ENCODE measurements at regions not wholly inside any gene's neighbourhood (a gene's known extent, or its start where the extent isn't known, plus 50 kb on each side); places are given as distances from the start of the nearest gene placed in this dataset.
"Not testable (repeated sequence)": the region's sequence is repeated elsewhere in the genome, so short reads cannot be mapped to it uniquely, and the experiment has no call there.

- DNase-seq (no peak), ATAC-seq (no peak)
- H3K4me1 ChIP-seq (ENCODE audit: control insufficient read depth, insufficient read depth, low read length) = peaks cover 14% of the 10 kb centered on the region
- WGBS = 76% methylated on average over 14 of the region's 14 CpGs
- H3K9me3 ChIP-seq (ENCODE audit: control insufficient read depth, low read length) = no peaks in the 10 kb centered on the region
- no peak overlapping the region for H3K4me3 ChIP-seq (ENCODE audit: low read length)
- H3K27me3 ChIP-seq (ENCODE audit: control insufficient read depth, insufficient read depth) = no peaks in the 10 kb centered on the region
- intact Hi-C loops (cut with DNase I) = no loop called here
- no peak overlapping the region for H3K27ac ChIP-seq (ENCODE audit: low read length)
Observed at GRCh38 chr7:149620961-149621360, 123.4 kb upstream of the ZNF746 start.

GRCh38 chr7:149616898-149617297 is 119.3 kb upstream of the ZNF746 start:
- 65% methylated on average over 8 of the region's 8 CpGs for WGBS
- H3K27ac ChIP-seq (ENCODE audit: low read length) = no peak overlapping the region
- DNase-seq (peak in 1 of 3 donors; percentile 63), ATAC-seq (no peak)
- H3K4me1 ChIP-seq (ENCODE audit: control insufficient read depth, insufficient read depth, low read length) = peaks cover 6% of the 10 kb centered on the region
- no peaks in the 10 kb centered on the region for H3K27me3 ChIP-seq (ENCODE audit: control insufficient read depth, insufficient read depth)
- intact Hi-C loops (cut with DNase I) = loop anchor here in 1 of 4 donors (10.0 kb wide), 1 partner anchor 112 kb away; no protein-coding TSS in a partner anchor
- H3K9me3 ChIP-seq (ENCODE audit: control insufficient read depth, low read length) = no peaks in the 10 kb centered on the region
- no peak overlapping the region for H3K4me3 ChIP-seq (ENCODE audit: low read length)

DNA sequence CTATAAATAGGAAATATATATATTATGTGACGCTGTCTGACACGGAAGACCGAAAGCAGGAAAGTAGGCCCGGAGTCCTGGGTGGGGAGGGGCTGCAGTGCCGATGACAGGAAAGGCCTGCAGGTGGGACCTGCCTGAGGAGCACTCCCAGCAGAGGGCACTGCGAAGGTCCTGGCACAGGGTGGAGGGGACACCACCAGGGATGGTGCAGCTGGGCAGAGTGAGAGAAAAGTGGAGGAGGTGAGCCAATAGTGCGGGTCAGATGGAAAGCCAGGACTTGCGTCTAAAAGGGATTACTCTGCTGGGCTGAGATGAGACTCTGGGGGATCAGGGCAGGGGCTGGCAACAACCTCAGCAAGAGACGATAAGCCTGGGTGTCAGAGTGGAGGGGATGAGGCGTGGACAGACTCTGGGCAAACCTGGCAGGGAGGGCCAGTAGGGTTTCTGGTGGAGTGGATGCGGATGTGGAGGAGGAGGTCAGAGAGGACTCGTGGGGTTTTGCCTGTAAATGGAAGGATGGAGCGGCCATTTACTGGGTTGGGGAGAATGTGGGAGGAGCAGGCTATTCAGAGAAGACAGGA is 118.2 kb upstream of the ZNF746 start:
- Histone ChIP-seq H3K9me3 (ENCODE audit: control insufficient read depth, low read length) (no peaks in the 10 kb centered on the region), H3K27ac (ENCODE audit: low read length) (peak overlapping the region; percentile 25), H3K4me3 (ENCODE audit: low read length) (no peak overlapping the region), H3K4me1 (ENCODE audit: control insufficient read depth, insufficient read depth, low read length) (peaks cover 6% of the 10 kb centered on the region), H3K27me3 (ENCODE audit: control insufficient read depth, insufficient read depth) (no peaks in the 10 kb centered on the region)
- 54% methylated on average over 13 of the region's 13 CpGs for WGBS
- ATAC-seq = peak; percentile 74 to 77
- DNase-seq = peak; percentile 30 to 72 (median 68)
- intact Hi-C loops (cut with DNase I) = loop anchor here in 1 of 4 donors (10.0 kb wide), 1 partner anchor 111 kb away; no protein-coding TSS in a partner anchor

DNA sequence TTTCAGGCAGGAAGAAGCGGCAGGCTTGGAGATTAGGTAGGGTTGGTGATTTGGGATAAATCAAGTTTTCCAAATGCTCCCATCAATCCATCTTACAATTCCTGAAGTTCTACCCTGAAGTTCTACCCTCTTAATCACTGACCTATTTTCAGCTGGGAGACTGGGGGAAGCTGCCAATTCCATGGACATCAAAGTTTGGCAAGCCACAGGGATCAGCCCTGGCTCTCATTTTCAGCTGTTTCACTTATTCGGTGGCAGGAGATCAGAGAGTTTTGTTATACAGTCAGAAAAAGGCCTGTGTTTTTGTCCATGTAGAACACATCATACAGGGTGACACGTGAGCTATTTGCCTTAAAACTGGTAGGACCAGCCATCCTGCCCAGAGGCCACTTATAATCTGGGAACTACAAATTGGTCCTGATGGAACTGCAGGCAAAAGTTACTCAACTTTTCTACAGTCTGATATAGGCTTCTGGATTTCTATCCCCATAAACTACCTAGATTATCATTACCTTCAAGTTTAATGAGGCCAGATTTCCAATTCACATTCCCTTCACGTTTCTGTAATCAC is 112.9 kb upstream of the ZNF746 start:
- peak; percentile 32 to 34 for ATAC-seq
- no peak overlapping the region for H3K27ac ChIP-seq (ENCODE audit: low read length)
- peaks cover 2% of the 10 kb centered on the region for H3K4me1 ChIP-seq (ENCODE audit: control insufficient read depth, insufficient read depth, low read length)
- 64% methylated on average over 4 of the region's 4 CpGs for WGBS
- intact Hi-C loops (cut with DNase I) = loop anchor here in 1 of 4 donors (10.0 kb wide), 1 partner anchor 106 kb away; no protein-coding TSS in a partner anchor
- no peaks in the 10 kb centered on the region for H3K27me3 ChIP-seq (ENCODE audit: control insufficient read depth, insufficient read depth)
- H3K9me3 ChIP-seq (ENCODE audit: control insufficient read depth, low read length) = no peaks in the 10 kb centered on the region
- no peak overlapping the region for H3K4me3 ChIP-seq (ENCODE audit: low read length)
- DNase-seq = no peak

DNA sequence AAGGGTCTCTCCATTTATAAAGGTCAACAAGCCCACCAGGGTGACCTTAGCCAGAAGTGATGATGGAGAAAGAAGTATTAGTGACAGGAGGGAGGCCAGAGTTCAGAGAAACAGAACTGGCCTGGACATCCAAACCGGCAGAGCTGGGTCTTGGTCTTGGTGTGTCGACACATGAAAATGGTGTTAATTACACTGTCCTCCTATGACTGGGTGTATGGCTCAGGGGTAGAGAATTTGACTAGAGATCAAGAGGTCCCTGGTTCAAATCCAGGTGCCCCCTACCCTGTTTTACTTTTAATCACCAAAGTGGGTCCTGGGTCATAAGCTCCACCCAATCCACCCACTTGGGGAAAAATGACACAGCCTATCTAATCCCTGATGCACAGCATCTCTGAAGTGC is 110.6 kb upstream of the ZNF746 start:
- ATAC-seq (no peak), DNase-seq (no peak)
- Histone ChIP-seq H3K4me1 (ENCODE audit: control insufficient read depth, insufficient read depth, low read length) (peaks cover 2% of the 10 kb centered on the region), H3K4me3 (ENCODE audit: low read length) (no peak overlapping the region), H3K27ac (ENCODE audit: low read length) (no peak overlapping the region), H3K9me3 (ENCODE audit: control insufficient read depth, low read length) (no peaks in the 10 kb centered on the region), H3K27me3 (ENCODE audit: control insufficient read depth, insufficient read depth) (no peaks in the 10 kb centered on the region)
- WGBS = 95% methylated on average over 2 of the region's 2 CpGs
- intact Hi-C loops (cut with DNase I) = no loop called here

DNA sequence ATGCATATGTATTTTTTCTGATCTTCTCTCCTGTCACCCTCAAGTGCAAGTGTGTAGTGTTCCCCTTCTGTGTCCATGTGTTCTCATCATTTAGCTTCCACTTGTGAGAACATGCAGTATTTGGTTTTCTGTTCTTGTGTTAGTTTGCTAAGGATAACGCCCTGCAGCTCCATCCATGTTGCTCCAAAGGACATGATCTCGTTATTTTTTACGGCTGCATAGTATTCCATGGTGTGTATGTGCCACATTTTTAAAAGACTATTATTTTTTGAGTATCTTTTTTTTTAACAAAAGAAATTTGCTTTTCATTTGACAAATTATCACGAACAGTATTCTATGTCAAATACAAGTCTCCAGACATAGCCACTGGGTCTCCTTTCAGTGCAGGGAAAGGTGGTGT is 110.1 kb upstream of the ZNF746 start:
- H3K4me1 ChIP-seq (ENCODE audit: control insufficient read depth, insufficient read depth, low read length) = peaks cover 2% of the 10 kb centered on the region
- no peak for ATAC-seq
- DNase-seq = no peak
- no peak overlapping the region for H3K4me3 ChIP-seq (ENCODE audit: low read length)
- intact Hi-C loops (cut with DNase I) = no loop called here
- H3K9me3 ChIP-seq (ENCODE audit: control insufficient read depth, low read length) = no peaks in the 10 kb centered on the region
- no peaks in the 10 kb centered on the region for H3K27me3 ChIP-seq (ENCODE audit: control insufficient read depth, insufficient read depth)
- 98% methylated on average over 4 of the region's 4 CpGs for WGBS
- H3K27ac ChIP-seq (ENCODE audit: low read length) = no peak overlapping the region

GRCh38 chr7:149606826-149607225 is 109.2 kb upstream of the ZNF746 start:
- intact Hi-C loops (cut with DNase I) = no loop called here
- Histone ChIP-seq H3K27ac (ENCODE audit: low read length) (no peak overlapping the region), H3K4me3 (ENCODE audit: low read length) (no peak overlapping the region), H3K9me3 (ENCODE audit: control insufficient read depth, low read length) (no peaks in the 10 kb centered on the region), H3K4me1 (ENCODE audit: control insufficient read depth, insufficient read depth, low read length) (peaks cover 2% of the 10 kb centered on the region), H3K27me3 (ENCODE audit: control insufficient read depth, insufficient read depth) (no peaks in the 10 kb centered on the region)
- DNase-seq (no peak), ATAC-seq (no peak)
- WGBS = 97% methylated on average over 4 of the region's 4 CpGs

GRCh38 chr7:149605696-149606095 is 108.1 kb upstream of the ZNF746 start:
- DNase-seq (no peak), ATAC-seq (no peak)
- 73% methylated on average over 6 of the region's 6 CpGs for WGBS

GRCh38 chr7:149604521-149604920 is 106.9 kb upstream of the ZNF746 start:
- H3K27ac ChIP-seq (ENCODE audit: low read length) = no peak overlapping the region
- H3K4me3 ChIP-seq (ENCODE audit: low read length) = no peak overlapping the region
- no peaks in the 10 kb centered on the region for H3K27me3 ChIP-seq (ENCODE audit: control insufficient read depth, insufficient read depth)
- intact Hi-C loops (cut with DNase I) = no loop called here
- no peak for DNase-seq
- H3K9me3 ChIP-seq (ENCODE audit: control insufficient read depth, low read length) = no peaks in the 10 kb centered on the region
- WGBS = 84% methylated on average over 4 of the region's 4 CpGs
- H3K4me1 ChIP-seq (ENCODE audit: control insufficient read depth, insufficient read depth, low read length) = peaks cover 2% of the 10 kb centered on the region
- ATAC-seq = no peak

More at GRCh38 chr7:149605696-149606095, 108.1 kb upstream of the ZNF746 start:
- intact Hi-C loops (cut with DNase I) = no loop called here
- no peak overlapping the region for H3K4me3 ChIP-seq (ENCODE audit: low read length)
- no peaks in the 10 kb centered on the region for H3K9me3 ChIP-seq (ENCODE audit: control insufficient read depth, low read length)
- H3K4me1 ChIP-seq (ENCODE audit: control insufficient read depth, insufficient read depth, low read length) = peaks cover 4% of the 10 kb centered on the region
- H3K27ac ChIP-seq (ENCODE audit: low read length) = no peak overlapping the region
- H3K27me3 ChIP-seq (ENCODE audit: control insufficient read depth, insufficient read depth) = no peaks in the 10 kb centered on the region

- H3K9me3 ChIP-seq (ENCODE audit: control insufficient read depth, low read length); H3K4me3 ChIP-seq (ENCODE audit: low read length); H3K27ac ChIP-seq (ENCODE audit: low read length); H3K4me1 ChIP-seq (ENCODE audit: control insufficient read depth, insufficient read depth, low read length); intact Hi-C loops (cut with DNase I); DNase-seq; H3K27me3 ChIP-seq (ENCODE audit: control insufficient read depth, insufficient read depth): not testable (repeated sequence)
- WGBS = 71% methylated on average over 21 of the region's 21 CpGs
- peak; percentile 65 to 78 for ATAC-seq
Observed at GRCh38 chr7:149600669-149601330, 103.2 kb upstream of the ZNF746 start.

- no peaks in the 10 kb centered on the region for H3K9me3 ChIP-seq (ENCODE audit: control insufficient read depth, low read length)
- no peak for DNase-seq
- intact Hi-C loops (cut with DNase I) = no loop called here
- no peak overlapping the region for H3K27ac ChIP-seq (ENCODE audit: low read length)
- no peak overlapping the region for H3K4me3 ChIP-seq (ENCODE audit: low read length)
- H3K27me3 ChIP-seq (ENCODE audit: control insufficient read depth, insufficient read depth) = no peaks in the 10 kb centered on the region
- no peak for ATAC-seq
- H3K4me1 ChIP-seq (ENCODE audit: control insufficient read depth, insufficient read depth, low read length) = peaks cover 2% of the 10 kb centered on the region
- 73% methylated on average over 7 of the region's 7 CpGs for WGBS
Observed at GRCh38 chr7:149599636-149600206, 102.1 kb upstream of the ZNF746 start.
